Hepatocyte (in vitro differentiated cells): ENCODE measurements at regions not wholly inside any gene's neighbourhood (a gene's known extent, or its start where the extent isn't known, plus 50 kb on each side); places are given as distances from the start of the nearest gene placed in this dataset.

Experiments
- CTCF ChIP-seq: fragments of 200-600 bp; sonication (generic); IDR thresholded peaks from 2 replicates; pipeline ENCODE4 v1.5.1; 2016; ENCODE audit warnings: antibody characterized with exemption, mild to moderate bottlenecking; ENCODE audit not compliant: poor library complexity
- EZH2 ChIP-seq: fragments of 200-600 bp; sonication (generic); IDR thresholded peaks from 2 replicates; pipeline ENCODE4 v1.6.1; 2016; ENCODE audit warnings: antibody characterized with exemption, mild to moderate bottlenecking, borderline replicate concordance
- EZH2phosphoT487 ChIP-seq: fragments of 200-600 bp; sonication (generic); IDR thresholded peaks from one replicate; pipeline ENCODE4 v1.6.1; 2018; ENCODE audit warnings: antibody characterized with exemption, mild to moderate bottlenecking, low read depth, moderate library complexity; ENCODE audit not compliant: unreplicated experiment, severe bottlenecking

GRCh38 chr4:167537761-167538160 lies 303.5 kb upstream of the SPOCK3 start:
- TF ChIP-seq EZH2phosphoT487 (no peak), CTCF (no peak), EZH2 (no peak)
